Small intestine (tissue), 7 donors: ENCODE measurements at regions not wholly inside any gene's neighbourhood (a gene's known extent, or its start where the extent isn't known, plus 50 kb on each side); places are given as distances from the start of the nearest gene placed in this dataset.

Experiments
- DNase-seq, 2 donors: peaks; one replicate each; pipeline versions ENCODE4 v3.0.0 to v3.0.0-alpha.2; 2013
- FAIRE-seq: peaks from 2 replicates; lab custom pipeline; 2012; peaks lifted over from hg19 to GRCh38; lab: Jason Lieb, UNC
- H3K27ac ChIP-seq, 3 donors: one replicate each; pipeline ENCODE4 v1.5.1; 2013; ENCODE audit warnings: low read length in 2 of 3, mild to moderate bottlenecking in 2 of 3, control low read depth in 1 of 3, inconsistent platforms in 1 of 3, low read depth in 1 of 3, moderate library complexity in 1 of 3
- H3K27me3 ChIP-seq, 3 donors: one replicate each; pipeline ENCODE4 v1.6.1; 2013; ENCODE audit warnings: low read length in 3 of 3, inconsistent platforms in 1 of 3; ENCODE audit not compliant: control insufficient read depth in 3 of 3, insufficient read depth in 3 of 3
- H3K36me3 ChIP-seq, 3 donors: one replicate each; pipeline ENCODE4 v1.6.1; 2013; ENCODE audit warnings: low read length in 3 of 3, inconsistent platforms in 1 of 3, low read depth in 1 of 3, mild to moderate bottlenecking in 1 of 3, moderate library complexity in 1 of 3; ENCODE audit not compliant: control insufficient read depth in 3 of 3, insufficient read depth in 2 of 3
- H3K4me1 ChIP-seq, 3 donors: one replicate each; pipeline ENCODE4 v1.6.1; 2013; ENCODE audit warnings: low read length in 2 of 3, inconsistent platforms in 1 of 3, low read depth in 1 of 3, mild to moderate bottlenecking in 1 of 3, moderate library complexity in 1 of 3; ENCODE audit not compliant: control insufficient read depth in 3 of 3, insufficient read depth in 2 of 3
- H3K4me3 ChIP-seq, 3 donors: one replicate each; pipeline ENCODE4 v1.5.1; 2013; ENCODE audit warnings: low read length in 3 of 3, control low read depth in 1 of 3, inconsistent platforms in 1 of 3, low read depth in 1 of 3, mild to moderate bottlenecking in 1 of 3, moderate library complexity in 1 of 3
- H3K9me3 ChIP-seq, 2 donors: one replicate each; pipeline ENCODE4 v1.6.1; 2013; ENCODE audit warnings: low read depth in 1 of 2, low read length in 1 of 2; ENCODE audit not compliant: control insufficient read depth in 2 of 2, insufficient read depth in 1 of 2
- WGBS, 3 donors: extraction: QIAGEN DNeasy Blood & Tissue Kit; methylation state at CpG; one replicate each; pipeline ENCODE4 v1.1.7; 2013; 5-methylcytosine and 5-hydroxymethylcytosine counted together
- donor health status: healthy with polysubstance abuse.
- donor health status: control.
- donor health status: control.
- donor health status: Bipolar disorder and iron deficiency.
- donor health status: healthy.

GRCh38 chr15:37536967-37537605 lies 397.4 kb upstream of the TMCO5A start:
- Histone ChIP-seq H3K9me3 (no peaks in the 10 kb centered on the region), H3K4me1 (no peaks in the 10 kb centered on the region), H3K36me3 (no peaks in the 10 kb centered on the region), H3K27me3 (no peaks in the 10 kb centered on the region), H3K27ac (no peak overlapping the region), H3K4me3 (no peak overlapping the region)
- DNase-seq (no peak), FAIRE-seq (no peak)
- 64 to 74% (median 67%) methylated on average over 2 of the region's 2 CpGs for whole genome bisulfite sequencing, 3 donors

- H3K9me3 ChIP-seq = no peaks in the 10 kb centered on the region
- no peak overlapping the region for H3K27ac ChIP-seq
- H3K4me1 ChIP-seq = no peaks in the 10 kb centered on the region
- no peaks in the 10 kb centered on the region for H3K27me3 ChIP-seq
- H3K4me3 ChIP-seq = no peak overlapping the region
- FAIRE-seq (no peak), DNase-seq (no peak)
- H3K36me3 ChIP-seq = no peaks in the 10 kb centered on the region
- 92 to 95% (median 94%) methylated on average over 1 of the region's 1 CpG for WGBS, 3 donors
These were observed 396.6 kb upstream of the TMCO5A start for GRCh38 chr15:37537802-37538201.

DNA sequence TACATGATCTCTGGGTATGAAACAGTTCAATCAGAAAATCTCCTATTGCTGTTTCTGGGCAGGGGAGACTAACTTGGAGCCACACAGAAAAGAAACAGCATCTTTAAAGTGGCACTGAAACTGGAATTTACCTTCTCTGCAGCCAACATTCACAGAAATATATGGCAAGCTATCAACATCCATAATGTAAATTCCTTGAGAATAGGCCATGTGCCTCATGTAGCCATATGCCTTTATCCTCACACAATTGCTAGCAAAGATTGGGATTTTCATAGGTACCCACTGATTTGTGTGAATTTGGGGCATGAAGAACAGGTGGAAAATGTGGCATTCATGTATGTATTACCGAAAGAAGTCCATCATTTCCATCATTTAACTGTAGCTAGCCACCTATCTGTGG lies 386.3 kb upstream of the TMCO5A start:
- Histone ChIP-seq H3K4me1 (no peaks in the 10 kb centered on the region), H3K36me3 (no peaks in the 10 kb centered on the region), H3K4me3 (no peak overlapping the region), H3K27ac (no peak overlapping the region), H3K27me3 (no peaks in the 10 kb centered on the region), H3K9me3 (peaks cover 0 to 6% of the 10 kb centered on the region in 2 donors)
- WGBS, 3 donors = 84 to 96% (median 86%) methylated on average over 1 of the region's 1 CpG
- no peak for DNase-seq
- FAIRE-seq = no peak

GRCh38 chr15:37550360-37551024 lies 383.9 kb upstream of the TMCO5A start:
- Histone ChIP-seq H3K9me3 (peaks cover 0 to 9% of the 10 kb centered on the region in 2 donors), H3K36me3 (no peaks in the 10 kb centered on the region), H3K27ac (no peak overlapping the region), H3K27me3 (no peaks in the 10 kb centered on the region), H3K4me1 (no peaks in the 10 kb centered on the region), H3K4me3 (no peak overlapping the region)
- FAIRE-seq (no peak), DNase-seq (no peak)
- WGBS, 3 donors = 82 to 94% (median 85%) methylated on average over 17 of the region's 17 CpGs

- Histone ChIP-seq H3K36me3 (no peaks in the 10 kb centered on the region), H3K27ac (no peak overlapping the region), H3K27me3 (no peaks in the 10 kb centered on the region), H3K4me1 (no peaks in the 10 kb centered on the region), H3K4me3 (no peak overlapping the region), H3K9me3 (no peaks in the 10 kb centered on the region)
- 17 to 33% (median 30%) methylated on average over 2 of the region's 2 CpGs for WGBS, 3 donors
- DNase-seq = no peak
- no peak for FAIRE-seq
These were observed 362.0 kb upstream of the TMCO5A start for GRCh38 chr15:37572401-37572800.

- H3K4me1 ChIP-seq = no peaks in the 10 kb centered on the region
- FAIRE-seq = no peak
- H3K36me3 ChIP-seq = no peaks in the 10 kb centered on the region
- WGBS, 3 donors = 51 to 79% (median 73%) methylated on average over 3 of the region's 3 CpGs
- no peaks in the 10 kb centered on the region for H3K27me3 ChIP-seq
- H3K27ac ChIP-seq = no peak overlapping the region
- no peak overlapping the region for H3K4me3 ChIP-seq
- no peak for DNase-seq
- H3K9me3 ChIP-seq = no peaks in the 10 kb centered on the region
These were observed 359.5 kb upstream of the TMCO5A start for GRCh38 chr15:37574985-37575384.

DNA sequence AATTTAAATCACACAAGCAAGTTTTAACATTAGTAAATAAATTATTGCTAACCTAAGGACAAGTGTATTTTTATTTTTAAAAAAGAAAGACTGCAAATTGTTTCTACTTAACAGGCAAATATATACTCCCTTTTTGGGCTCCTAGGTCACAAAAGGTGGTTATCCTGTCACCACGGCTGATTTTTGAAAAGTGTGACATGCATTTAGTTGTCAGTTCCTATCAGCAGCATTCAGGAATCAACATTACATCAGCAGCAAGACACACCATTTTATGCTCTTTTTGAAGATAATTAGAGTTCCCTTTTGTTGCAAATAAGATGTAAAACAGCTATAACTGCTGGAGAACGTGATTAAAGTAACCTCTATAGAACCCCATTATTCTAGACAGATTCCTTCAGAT lies 357.5 kb upstream of the TMCO5A start:
- FAIRE-seq (no peak), DNase-seq (no peak)
- WGBS, 3 donors = 54 to 65% (median 56%) methylated on average over 2 of the region's 2 CpGs
- Histone ChIP-seq H3K27ac (no peak overlapping the region), H3K27me3 (no peaks in the 10 kb centered on the region), H3K36me3 (no peaks in the 10 kb centered on the region), H3K4me3 (no peak overlapping the region), H3K9me3 (peaks cover 0 to 4% of the 10 kb centered on the region in 2 donors), H3K4me1 (no peaks in the 10 kb centered on the region)

GRCh38 chr15:37581866-37582532 lies 352.4 kb upstream of the TMCO5A start:
- Histone ChIP-seq H3K27me3 (no peaks in the 10 kb centered on the region), H3K4me1 (no peaks in the 10 kb centered on the region), H3K4me3 (no peak overlapping the region), H3K9me3 (peaks cover 4 to 16% of the 10 kb centered on the region in 2 donors), H3K36me3 (no peaks in the 10 kb centered on the region), H3K27ac (no peak overlapping the region)
- 88 to 92% (median 89%) methylated on average over 24 to 25 of the region's 25 CpGs for WGBS, 3 donors
- no peak for DNase-seq
- FAIRE-seq = no peak
